Liver (tissue), 8 donors: ENCODE measurements at regions not wholly inside any gene's neighbourhood (a gene's known extent, or its start where the extent isn't known, plus 50 kb on each side); places are given as distances from the start of the nearest gene placed in this dataset.

Source experiments
- DNase-seq: peaks from one replicate; pipeline ENCODE4 v3.0.0-alpha.2; 2017; ENCODE audit warnings: low spot score
- H3K27ac ChIP-seq, 2 donors: one replicate each; pipeline ENCODE4 v1.7.0; 2013; ENCODE audit warnings: inconsistent platforms in 2 of 2, low read length in 2 of 2, control low read depth in 1 of 2, low read depth in 1 of 2, mild to moderate bottlenecking in 1 of 2
- H3K27me3 ChIP-seq, 4 donors: one replicate each; pipeline versions ENCODE4 v1.6.1 to v1.7.0; 2013; ENCODE audit warnings: low read length in 3 of 4, inconsistent platforms in 1 of 4, mild to moderate bottlenecking in 1 of 4, moderate library complexity in 1 of 4; ENCODE audit not compliant: control insufficient read depth in 4 of 4, insufficient read depth in 4 of 4
- H3K36me3 ChIP-seq, 4 donors: one replicate each; pipeline versions ENCODE4 v1.6.1 to v1.7.0; 2013; ENCODE audit warnings: low read length in 3 of 4, mild to moderate bottlenecking in 3 of 4, low read depth in 1 of 4, moderate library complexity in 1 of 4; ENCODE audit not compliant: control insufficient read depth in 4 of 4, insufficient read depth in 3 of 4
- H3K4me1 ChIP-seq, 4 donors: one replicate each; pipeline versions ENCODE4 v1.6.1 to v1.7.0; 2013; ENCODE audit warnings: low read length in 3 of 4, mild to moderate bottlenecking in 3 of 4, moderate library complexity in 1 of 4; ENCODE audit not compliant: control insufficient read depth in 4 of 4, insufficient read depth in 4 of 4
- H3K4me3 ChIP-seq, 3 donors: one replicate each; pipeline versions ENCODE4 v1.6.1 to v1.7.0; 2013; ENCODE audit warnings: low read length in 3 of 3, control low read depth in 1 of 3, low read depth in 1 of 3, mild to moderate bottlenecking in 1 of 3
- H3K9ac ChIP-seq, 2 donors: one replicate each; pipeline ENCODE4 v1.7.0; 2013; ENCODE audit warnings: low read length in 2 of 2, mild to moderate bottlenecking in 2 of 2, moderate library complexity in 2 of 2, control low read depth in 1 of 2, low read depth in 1 of 2
- H3K9me3 ChIP-seq, 4 donors: one replicate each; pipeline versions ENCODE4 v1.6.1 to v1.7.0; 2013; ENCODE audit warnings: low read length in 3 of 4; ENCODE audit not compliant: control insufficient read depth in 4 of 4
- ATF3 ChIP-seq: IDR thresholded peaks from 2 replicates; pipeline ENCODE4 v1.6.1; 2016; ENCODE audit warnings: antibody characterized with exemption
- EGR1 ChIP-seq, 2 donors: IDR thresholded peaks; 2 replicates each; pipeline ENCODE4 v1.6.1; 2016 to 2018; ENCODE audit warnings: antibody characterized with exemption in 2 of 2, low read depth in 2 of 2
- FOXA1 ChIP-seq: IDR thresholded peaks from 2 replicates; pipeline ENCODE4 v1.6.1; 2016; ENCODE audit warnings: antibody characterized with exemption
- FOXA2 ChIP-seq: IDR thresholded peaks from 2 replicates; pipeline ENCODE4 v1.6.1; 2016; ENCODE audit warnings: antibody characterized with exemption
- GABPA ChIP-seq, 2 donors: IDR thresholded peaks in 1 of 2; conservative IDR thresholded peaks in 1 of 2; 2 replicates each; pipeline ENCODE4 v1.6.1; 2016; ENCODE audit warnings: antibody characterized with exemption in 2 of 2, mild to moderate bottlenecking in 1 of 2, moderate library complexity in 1 of 2
- HNF4A ChIP-seq, 2 donors: conservative IDR thresholded peaks; 2 replicates each; pipeline ENCODE4 v1.6.1; 2016; ENCODE audit warnings: antibody characterized with exemption in 2 of 2, mild to moderate bottlenecking in 2 of 2
- HNF4G ChIP-seq: IDR thresholded peaks from 2 replicates; pipeline ENCODE4 v1.6.1; 2016; ENCODE audit warnings: antibody characterized with exemption
- NR2F2 ChIP-seq: IDR thresholded peaks from 2 replicates; pipeline ENCODE4 v1.6.1; 2016; ENCODE audit warnings: antibody characterized with exemption
- RAD21 ChIP-seq, 2 donors: IDR thresholded peaks; 2 replicates each; pipeline ENCODE4 v1.6.1; 2016; ENCODE audit warnings: antibody characterized with exemption in 2 of 2, mild to moderate bottlenecking in 2 of 2
- REST ChIP-seq: IDR thresholded peaks from 2 replicates; pipeline ENCODE4 v1.6.1; 2016; ENCODE audit warnings: antibody characterized with exemption, mild to moderate bottlenecking
- RXRA ChIP-seq, 2 donors: IDR thresholded peaks; 2 replicates each; pipeline ENCODE4 v1.6.1; 2017 to 2018; ENCODE audit warnings: antibody characterized with exemption in 2 of 2, mild to moderate bottlenecking in 1 of 2
- TAF1 ChIP-seq: conservative IDR thresholded peaks from 2 replicates; pipeline ENCODE4 v1.6.1; 2016; ENCODE audit warnings: antibody characterized with exemption, mild to moderate bottlenecking
- YY1 ChIP-seq: IDR thresholded peaks from 2 replicates; pipeline ENCODE4 v1.6.1; 2016; ENCODE audit warnings: antibody characterized with exemption, mild to moderate bottlenecking
- WGBS: extraction: QIAGEN DNeasy Blood & Tissue Kit; methylation state at CpG from one replicate; pipeline ENCODE4 v1.1.7; 2013; 5-methylcytosine and 5-hydroxymethylcytosine counted together
- TF ChIP-seq, protein P1 (sequence below): IDR thresholded peaks from 2 replicates; pipeline ENCODE4 v1.6.1; 2016; ENCODE audit warnings: antibody characterized with exemption
- TF ChIP-seq, protein P2 (sequence below): IDR thresholded peaks from 2 replicates; pipeline ENCODE4 v1.6.1; 2016; ENCODE audit warnings: antibody characterized with exemption
- TF ChIP-seq, protein P3 (sequence below): fragments of 150-350 bp; IDR thresholded peaks from 2 replicates; pipeline ENCODE4 v1.5.1; 2017; ENCODE audit warnings: improper control_type of control experiment, low read depth, low read length; ENCODE audit not compliant: missing input control
- donor health status: healthy.
- donor health status: healthy.
- donor health status: healthy.
- donor health status: healthy.
- donor health status: healthy.

DNA sequence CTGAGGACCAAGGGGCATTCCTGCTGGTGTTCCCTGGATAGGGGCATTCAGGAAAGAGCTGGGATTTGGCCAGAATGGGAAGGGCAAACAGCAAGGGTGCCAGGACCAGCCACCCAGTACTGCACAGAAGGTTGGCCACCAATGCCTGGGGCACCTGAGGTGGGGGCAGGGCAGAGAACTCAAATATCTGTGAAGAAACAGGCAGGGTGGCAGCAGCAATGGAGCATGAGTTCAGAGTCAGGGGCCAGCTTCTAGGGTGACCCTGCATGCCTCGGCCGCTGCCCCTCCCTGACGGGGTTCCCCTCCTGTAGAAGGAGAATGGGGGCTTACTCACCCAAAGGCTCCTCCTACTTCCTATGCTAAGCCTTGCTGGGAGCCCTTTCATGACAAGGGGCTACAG, 79.3 kb upstream of the SHANK2 start:
- TF ChIP-seq HNF4A (conservative IDR thresholded peaks at IDR 0.05) = no peak
- TF ChIP-seq EGR1 (IDR thresholded peaks at IDR 0.05; ENCODE audit: low read depth in 2 of 2) = no peak
- no peak for TF ChIP-seq RAD21 (IDR thresholded peaks at IDR 0.05)
- no peak for TF ChIP-seq FOXA1
- TF ChIP-seq REST = no peak
- no peak for TF ChIP-seq RXRA (IDR thresholded peaks at IDR 0.05)
- no peak for TF ChIP-seq NR2F2
- Histone ChIP-seq H3K9ac (no peak overlapping the region), H3K27me3 (no peaks in the 10 kb centered on the region), H3K4me1 (no peaks in the 10 kb centered on the region), H3K36me3 (no peaks in the 10 kb centered on the region), H3K9me3 (no peaks in the 10 kb centered on the region), H3K27ac (no peak overlapping the region), H3K4me3 (no peak overlapping the region)
- no peak for DNase-seq
- 85% methylated on average over 3 of the region's 3 CpGs for WGBS

DNA sequence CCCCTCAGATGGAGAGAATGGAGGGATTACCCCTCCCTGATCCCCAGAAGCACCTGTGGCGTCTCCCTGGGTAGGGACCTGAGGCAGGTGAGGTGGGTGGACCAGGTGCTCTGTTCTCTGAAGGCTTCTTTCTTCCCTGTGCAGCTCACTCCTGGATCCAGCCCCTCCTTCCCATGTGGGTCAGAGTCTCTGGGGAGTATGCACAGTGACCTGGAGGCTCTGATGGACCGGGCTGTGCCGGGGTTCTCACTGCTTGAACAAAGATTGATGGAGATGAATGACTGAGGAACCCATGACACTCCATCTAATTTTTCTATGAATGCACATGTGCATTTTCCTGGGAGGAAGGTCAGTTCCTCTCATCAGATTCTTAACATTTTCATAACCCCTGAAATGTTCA, 78.6 kb upstream of the SHANK2 start:
- Histone ChIP-seq H3K27me3 (no peaks in the 10 kb centered on the region), H3K36me3 (no peaks in the 10 kb centered on the region), H3K9ac (no peak overlapping the region), H3K27ac (no peak overlapping the region), H3K4me1 (no peaks in the 10 kb centered on the region), H3K4me3 (no peak overlapping the region), H3K9me3 (no peaks in the 10 kb centered on the region)
- WGBS = 96% methylated on average over 3 of the region's 3 CpGs
- TF ChIP-seq, protein P1, sequence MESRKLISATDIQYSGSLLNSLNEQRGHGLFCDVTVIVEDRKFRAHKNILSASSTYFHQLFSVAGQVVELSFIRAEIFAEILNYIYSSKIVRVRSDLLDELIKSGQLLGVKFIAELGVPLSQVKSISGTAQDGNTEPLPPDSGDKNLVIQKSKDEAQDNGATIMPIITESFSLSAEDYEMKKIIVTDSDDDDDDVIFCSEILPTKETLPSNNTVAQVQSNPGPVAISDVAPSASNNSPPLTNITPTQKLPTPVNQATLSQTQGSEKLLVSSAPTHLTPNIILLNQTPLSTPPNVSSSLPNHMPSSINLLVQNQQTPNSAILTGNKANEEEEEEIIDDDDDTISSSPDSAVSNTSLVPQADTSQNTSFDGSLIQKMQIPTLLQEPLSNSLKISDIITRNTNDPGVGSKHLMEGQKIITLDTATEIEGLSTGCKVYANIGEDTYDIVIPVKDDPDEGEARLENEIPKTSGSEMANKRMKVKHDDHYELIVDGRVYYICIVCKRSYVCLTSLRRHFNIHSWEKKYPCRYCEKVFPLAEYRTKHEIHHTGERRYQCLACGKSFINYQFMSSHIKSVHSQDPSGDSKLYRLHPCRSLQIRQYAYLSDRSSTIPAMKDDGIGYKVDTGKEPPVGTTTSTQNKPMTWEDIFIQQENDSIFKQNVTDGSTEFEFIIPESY = no peak
- TF ChIP-seq HNF4A (conservative IDR thresholded peaks at IDR 0.05) = no peak
- TF ChIP-seq EGR1 (IDR thresholded peaks at IDR 0.05; ENCODE audit: low read depth in 2 of 2) = no peak
- no peak for TF ChIP-seq ATF3
- TF ChIP-seq TAF1 = no peak
- TF ChIP-seq NR2F2 = no peak
- TF ChIP-seq GABPA (IDR thresholded peaks at IDR 0.05 in 1 of 2, conservative IDR thresholded peaks at IDR 0.05 in 1 of 2) = no peak
- TF ChIP-seq RXRA (IDR thresholded peaks at IDR 0.05) = no peak
- TF ChIP-seq, protein P2, sequence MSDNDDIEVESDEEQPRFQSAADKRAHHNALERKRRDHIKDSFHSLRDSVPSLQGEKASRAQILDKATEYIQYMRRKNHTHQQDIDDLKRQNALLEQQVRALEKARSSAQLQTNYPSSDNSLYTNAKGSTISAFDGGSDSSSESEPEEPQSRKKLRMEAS = no peak
- no peak for TF ChIP-seq HNF4G
- no peak for TF ChIP-seq FOXA2
- no peak for TF ChIP-seq YY1
- no peak for TF ChIP-seq FOXA1
- TF ChIP-seq, protein P3, sequence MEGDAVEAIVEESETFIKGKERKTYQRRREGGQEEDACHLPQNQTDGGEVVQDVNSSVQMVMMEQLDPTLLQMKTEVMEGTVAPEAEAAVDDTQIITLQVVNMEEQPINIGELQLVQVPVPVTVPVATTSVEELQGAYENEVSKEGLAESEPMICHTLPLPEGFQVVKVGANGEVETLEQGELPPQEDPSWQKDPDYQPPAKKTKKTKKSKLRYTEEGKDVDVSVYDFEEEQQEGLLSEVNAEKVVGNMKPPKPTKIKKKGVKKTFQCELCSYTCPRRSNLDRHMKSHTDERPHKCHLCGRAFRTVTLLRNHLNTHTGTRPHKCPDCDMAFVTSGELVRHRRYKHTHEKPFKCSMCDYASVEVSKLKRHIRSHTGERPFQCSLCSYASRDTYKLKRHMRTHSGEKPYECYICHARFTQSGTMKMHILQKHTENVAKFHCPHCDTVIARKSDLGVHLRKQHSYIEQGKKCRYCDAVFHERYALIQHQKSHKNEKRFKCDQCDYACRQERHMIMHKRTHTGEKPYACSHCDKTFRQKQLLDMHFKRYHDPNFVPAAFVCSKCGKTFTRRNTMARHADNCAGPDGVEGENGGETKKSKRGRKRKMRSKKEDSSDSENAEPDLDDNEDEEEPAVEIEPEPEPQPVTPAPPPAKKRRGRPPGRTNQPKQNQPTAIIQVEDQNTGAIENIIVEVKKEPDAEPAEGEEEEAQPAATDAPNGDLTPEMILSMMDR = no peak
- no peak for DNase-seq
